ENCODE measurements at regions not wholly inside any gene's neighbourhood (a gene's known extent, or its start where the extent isn't known, plus 50 kb on each side); places are given as distances from the start of the nearest gene placed in this dataset.

DNA sequence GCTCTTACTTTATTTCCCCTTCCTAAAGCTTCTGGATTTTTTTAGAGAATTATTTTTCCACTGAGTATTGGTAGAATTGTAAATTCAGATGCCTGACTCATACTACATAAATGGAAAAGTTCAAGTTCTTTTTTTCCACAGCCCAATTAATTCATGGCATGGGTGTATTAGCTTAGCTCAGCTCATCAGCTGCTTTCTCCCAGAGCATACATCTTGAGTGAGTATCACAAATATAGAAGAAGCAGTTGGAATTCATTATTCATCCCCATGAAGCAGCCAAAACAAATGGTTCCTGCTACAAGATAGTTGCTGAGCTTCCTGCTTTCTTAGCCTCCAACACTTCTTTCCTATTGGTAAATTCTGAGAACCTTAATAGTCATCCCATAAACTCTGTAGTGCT lies 105.1 kb downstream of the C12orf50 start:
- no peaks in the 10 kb centered on the region for H3K27me3 Mint-ChIP-seq (ENCODE audit: low read depth in 2 of 2)
- no peak for ATAC-seq
- intact Hi-C loops (cut with micrococcal nuclease) = no loop called here

DNA sequence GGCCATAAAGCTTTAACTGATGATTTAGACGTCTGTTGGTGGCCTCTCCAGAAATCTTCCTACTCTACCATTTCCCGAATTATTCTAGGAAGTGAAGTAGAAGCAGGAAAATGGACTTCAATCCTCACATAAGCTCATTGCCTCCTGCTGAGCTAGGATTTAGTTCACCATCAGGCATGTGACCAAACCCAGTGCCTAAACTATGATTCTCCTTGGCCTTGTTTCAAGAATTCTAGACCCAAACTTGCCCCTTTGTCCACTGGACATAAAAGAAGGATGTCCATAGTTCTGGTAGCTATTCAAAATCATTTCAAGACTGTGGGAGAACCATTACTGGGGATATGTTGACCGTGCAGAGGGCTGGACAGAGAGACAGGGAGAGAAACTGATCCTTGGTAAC lies 105.8 kb downstream of the C12orf50 start:
- ATAC-seq = no peak
- intact Hi-C loops (cut with micrococcal nuclease) = no loop called here
- no peaks in the 10 kb centered on the region for H3K4me1 ChIP-seq (ENCODE audit: control insufficient read depth, insufficient read depth, low read length)
- H3K27ac ChIP-seq (ENCODE audit: low read length) = no peak overlapping the region
- DNase-seq = no peak
- no peak overlapping the region for H3K27ac Mint-ChIP-seq
- H3K4me3 Mint-ChIP-seq = no peak overlapping the region
- H3K36me3 ChIP-seq (ENCODE audit: control insufficient read depth, insufficient read depth, low read length) = no peaks in the 10 kb centered on the region
- H3K9me3 ChIP-seq (ENCODE audit: control insufficient read depth, insufficient read depth, low read length) = no peaks in the 10 kb centered on the region
- 92% methylated on average over 2 of the region's 3 CpGs for WGBS (ENCODE audit: insufficient coverage)
- H3K27me3 ChIP-seq (ENCODE audit: control insufficient read depth, insufficient read depth, low read length) = no peaks in the 10 kb centered on the region
- no peaks in the 10 kb centered on the region for H3K27me3 Mint-ChIP-seq (ENCODE audit: low read depth in 2 of 2)
- no peaks in the 10 kb centered on the region for H3K4me1 Mint-ChIP-seq
- no peaks in the 10 kb centered on the region for H3K36me3 Mint-ChIP-seq
- H3K4me3 ChIP-seq (ENCODE audit: low read length) = no peak overlapping the region
- TF ChIP-seq, protein P1, sequence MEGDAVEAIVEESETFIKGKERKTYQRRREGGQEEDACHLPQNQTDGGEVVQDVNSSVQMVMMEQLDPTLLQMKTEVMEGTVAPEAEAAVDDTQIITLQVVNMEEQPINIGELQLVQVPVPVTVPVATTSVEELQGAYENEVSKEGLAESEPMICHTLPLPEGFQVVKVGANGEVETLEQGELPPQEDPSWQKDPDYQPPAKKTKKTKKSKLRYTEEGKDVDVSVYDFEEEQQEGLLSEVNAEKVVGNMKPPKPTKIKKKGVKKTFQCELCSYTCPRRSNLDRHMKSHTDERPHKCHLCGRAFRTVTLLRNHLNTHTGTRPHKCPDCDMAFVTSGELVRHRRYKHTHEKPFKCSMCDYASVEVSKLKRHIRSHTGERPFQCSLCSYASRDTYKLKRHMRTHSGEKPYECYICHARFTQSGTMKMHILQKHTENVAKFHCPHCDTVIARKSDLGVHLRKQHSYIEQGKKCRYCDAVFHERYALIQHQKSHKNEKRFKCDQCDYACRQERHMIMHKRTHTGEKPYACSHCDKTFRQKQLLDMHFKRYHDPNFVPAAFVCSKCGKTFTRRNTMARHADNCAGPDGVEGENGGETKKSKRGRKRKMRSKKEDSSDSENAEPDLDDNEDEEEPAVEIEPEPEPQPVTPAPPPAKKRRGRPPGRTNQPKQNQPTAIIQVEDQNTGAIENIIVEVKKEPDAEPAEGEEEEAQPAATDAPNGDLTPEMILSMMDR (IDR thresholded peaks at IDR 0.05) = no peak
- H3K9me3 Mint-ChIP-seq = peaks cover 5 to 10% of the 10 kb centered on the region in 2 donors

More for the DNA sequence above, 105.1 kb downstream of the C12orf50 start:
- H3K36me3 Mint-ChIP-seq = no peaks in the 10 kb centered on the region
- no peak overlapping the region for H3K4me3 Mint-ChIP-seq
- no peaks in the 10 kb centered on the region for H3K36me3 ChIP-seq (ENCODE audit: control insufficient read depth, insufficient read depth, low read length)
- DNase-seq = no peak
- TF ChIP-seq, protein P1 (IDR thresholded peaks at IDR 0.05) = no peak
- H3K4me3 ChIP-seq (ENCODE audit: low read length) = no peak overlapping the region
- H3K4me1 Mint-ChIP-seq = no peaks in the 10 kb centered on the region
- H3K9me3 Mint-ChIP-seq = peaks cover 8 to 9% of the 10 kb centered on the region in 2 donors
- H3K4me1 ChIP-seq (ENCODE audit: control insufficient read depth, insufficient read depth, low read length) = no peaks in the 10 kb centered on the region
- no peak overlapping the region for H3K27ac Mint-ChIP-seq
- H3K27me3 ChIP-seq (ENCODE audit: control insufficient read depth, insufficient read depth, low read length) = no peaks in the 10 kb centered on the region
- H3K9me3 ChIP-seq (ENCODE audit: control insufficient read depth, insufficient read depth, low read length) = no peaks in the 10 kb centered on the region
- H3K27ac ChIP-seq (ENCODE audit: low read length) = no peak overlapping the region

DNA sequence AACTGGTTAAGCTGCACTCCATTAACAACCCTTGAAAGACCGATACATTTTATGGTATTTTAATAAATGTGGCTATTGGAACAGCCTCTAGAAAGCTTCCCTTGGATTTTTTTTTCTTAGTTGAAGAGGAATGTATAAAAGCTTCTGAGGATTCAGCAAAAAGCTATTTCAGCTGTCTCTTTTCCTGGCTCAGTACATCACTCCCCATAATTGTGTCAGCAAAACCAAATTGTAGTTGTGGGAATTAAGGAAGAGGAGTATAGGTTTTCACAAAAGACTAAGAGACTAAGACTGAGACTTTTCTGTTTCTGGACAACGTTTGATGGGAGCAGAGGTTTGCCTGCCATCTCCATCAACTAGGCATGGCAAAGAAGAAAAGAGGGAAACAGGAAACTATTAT lies 106.5 kb downstream of the C12orf50 start:
- Histone ChIP-seq H3K9me3 (ENCODE audit: control insufficient read depth, insufficient read depth, low read length) (no peaks in the 10 kb centered on the region), H3K27me3 (ENCODE audit: control insufficient read depth, insufficient read depth, low read length) (no peaks in the 10 kb centered on the region), H3K36me3 (ENCODE audit: control insufficient read depth, insufficient read depth, low read length) (no peaks in the 10 kb centered on the region), H3K4me3 (ENCODE audit: low read length) (no peak overlapping the region), H3K4me1 (ENCODE audit: control insufficient read depth, insufficient read depth, low read length) (no peaks in the 10 kb centered on the region), H3K27ac (ENCODE audit: low read length) (no peak overlapping the region)
- DNase-seq = no peak
- intact Hi-C loops (cut with micrococcal nuclease) = no loop called here
- TF ChIP-seq, protein P1 (IDR thresholded peaks at IDR 0.05) = no peak
- no peaks in the 10 kb centered on the region for H3K36me3 Mint-ChIP-seq
- H3K27ac Mint-ChIP-seq = no peak overlapping the region
- H3K4me1 Mint-ChIP-seq = no peaks in the 10 kb centered on the region
- no peak overlapping the region for H3K4me3 Mint-ChIP-seq
- H3K9me3 Mint-ChIP-seq = peaks cover 5 to 10% of the 10 kb centered on the region in 2 donors
- WGBS (ENCODE audit: insufficient coverage) = 50% methylated on average over 2 of the region's 2 CpGs
- ATAC-seq = no peak
- H3K27me3 Mint-ChIP-seq (ENCODE audit: low read depth in 2 of 2) = no peaks in the 10 kb centered on the region

DNA sequence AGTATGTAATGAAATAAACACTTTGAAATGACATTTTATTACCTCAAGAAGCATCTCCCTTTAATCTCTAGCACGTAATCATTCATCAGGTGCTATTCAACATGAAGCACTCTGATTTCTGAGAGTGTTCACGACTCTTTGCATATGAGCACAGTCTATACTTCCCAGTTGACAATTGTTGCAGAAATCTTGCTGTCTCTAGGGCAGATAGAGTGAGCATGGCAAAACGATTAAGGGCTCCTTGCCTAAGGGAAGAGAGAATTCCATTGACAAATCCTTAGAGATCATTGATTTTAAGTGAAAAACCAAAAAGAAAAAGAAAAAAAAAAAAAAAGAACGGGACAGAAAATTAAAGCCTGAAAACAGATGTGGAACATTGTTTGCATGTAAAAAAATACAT lies 107.6 kb downstream of the C12orf50 start:
- H3K36me3 ChIP-seq (ENCODE audit: control insufficient read depth, insufficient read depth, low read length) = no peaks in the 10 kb centered on the region
- TF ChIP-seq, protein P1 (IDR thresholded peaks at IDR 0.05) = no peak

More for the DNA sequence above, 107.6 kb downstream of the C12orf50 start:
- H3K9me3 Mint-ChIP-seq = peaks cover 5 to 10% of the 10 kb centered on the region in 2 donors
- H3K4me3 Mint-ChIP-seq = no peak overlapping the region
- H3K36me3 Mint-ChIP-seq = no peaks in the 10 kb centered on the region
- no peak for ATAC-seq
- intact Hi-C loops (cut with micrococcal nuclease) = no loop called here
- 68% methylated on average over 3 of the region's 4 CpGs for WGBS (ENCODE audit: insufficient coverage)
- H3K4me1 Mint-ChIP-seq = no peaks in the 10 kb centered on the region
- H3K4me3 ChIP-seq (ENCODE audit: low read length) = no peak overlapping the region
- H3K4me1 ChIP-seq (ENCODE audit: control insufficient read depth, insufficient read depth, low read length) = no peaks in the 10 kb centered on the region
- no peak overlapping the region for H3K27ac Mint-ChIP-seq
- no peak for DNase-seq
- no peaks in the 10 kb centered on the region for H3K9me3 ChIP-seq (ENCODE audit: control insufficient read depth, insufficient read depth, low read length)
- no peaks in the 10 kb centered on the region for H3K27me3 ChIP-seq (ENCODE audit: control insufficient read depth, insufficient read depth, low read length)
- no peak overlapping the region for H3K27ac ChIP-seq (ENCODE audit: low read length)
- H3K27me3 Mint-ChIP-seq (ENCODE audit: low read depth in 2 of 2) = no peaks in the 10 kb centered on the region
